ENCODE measurements at regions not wholly inside any gene's neighbourhood (a gene's known extent, or its start where the extent isn't known, plus 50 kb on each side); places are given as distances from the start of the nearest gene placed in this dataset.

DNA sequence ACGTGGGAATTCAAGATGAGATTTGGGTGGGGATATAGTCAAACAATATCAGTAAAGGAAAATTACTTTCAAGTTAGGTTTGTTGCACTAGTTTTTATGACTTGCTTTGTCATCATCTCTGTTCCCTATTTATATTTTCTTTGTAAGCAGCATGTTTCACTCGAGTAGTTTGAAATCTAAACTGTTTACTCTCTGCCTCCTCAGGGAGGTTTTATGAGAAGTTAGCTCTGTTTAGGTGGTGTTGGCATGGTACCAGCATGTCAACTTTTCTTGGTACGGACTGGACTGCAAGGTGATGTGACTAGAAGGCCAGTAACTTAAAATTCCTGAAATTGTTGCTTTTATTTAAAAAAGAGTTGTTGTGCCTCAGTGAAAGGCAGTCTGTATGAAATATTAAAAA, 59.2 kb upstream of the MTPN start:
- Histone ChIP-seq H4K20me1 (ENCODE audit: insufficient read depth, low read length) (no peaks in the 10 kb centered on the region), H3K27ac (ENCODE audit: low read depth, low read length) (no peak overlapping the region), H3K79me2 (ENCODE audit: insufficient read depth, low read length) (no peaks in the 10 kb centered on the region), H3K4me2 (ENCODE audit: low read length) (no peak overlapping the region), H3K36me3 (ENCODE audit: insufficient read depth, low read length) (no peaks in the 10 kb centered on the region), H3K4me1 (ENCODE audit: insufficient read depth, low read length) (no peaks in the 10 kb centered on the region), H3K9ac (ENCODE audit: low read length) (no peak overlapping the region), H2AFZ (ENCODE audit: low read depth, low read length) (no peak overlapping the region), H3K4me3 (ENCODE audit: insufficient read depth, low read depth, low read length) (no peak overlapping the region), H3K27me3 (ENCODE audit: insufficient read depth, low read length) (no peaks in the 10 kb centered on the region), H3K9me3 (ENCODE audit: insufficient read depth, low read depth, low read length) (no peaks in the 10 kb centered on the region)
- peaks cover 2% of the 10 kb centered on the region for H3K27me3 Mint-ChIP-seq (ENCODE audit: low read depth, unreplicated experiment)
- FAIRE-seq (no peak), DNase-seq (ENCODE audit: low read depth) (no peak)
- TF ChIP-seq, protein P1, sequence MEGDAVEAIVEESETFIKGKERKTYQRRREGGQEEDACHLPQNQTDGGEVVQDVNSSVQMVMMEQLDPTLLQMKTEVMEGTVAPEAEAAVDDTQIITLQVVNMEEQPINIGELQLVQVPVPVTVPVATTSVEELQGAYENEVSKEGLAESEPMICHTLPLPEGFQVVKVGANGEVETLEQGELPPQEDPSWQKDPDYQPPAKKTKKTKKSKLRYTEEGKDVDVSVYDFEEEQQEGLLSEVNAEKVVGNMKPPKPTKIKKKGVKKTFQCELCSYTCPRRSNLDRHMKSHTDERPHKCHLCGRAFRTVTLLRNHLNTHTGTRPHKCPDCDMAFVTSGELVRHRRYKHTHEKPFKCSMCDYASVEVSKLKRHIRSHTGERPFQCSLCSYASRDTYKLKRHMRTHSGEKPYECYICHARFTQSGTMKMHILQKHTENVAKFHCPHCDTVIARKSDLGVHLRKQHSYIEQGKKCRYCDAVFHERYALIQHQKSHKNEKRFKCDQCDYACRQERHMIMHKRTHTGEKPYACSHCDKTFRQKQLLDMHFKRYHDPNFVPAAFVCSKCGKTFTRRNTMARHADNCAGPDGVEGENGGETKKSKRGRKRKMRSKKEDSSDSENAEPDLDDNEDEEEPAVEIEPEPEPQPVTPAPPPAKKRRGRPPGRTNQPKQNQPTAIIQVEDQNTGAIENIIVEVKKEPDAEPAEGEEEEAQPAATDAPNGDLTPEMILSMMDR (IDR thresholded peaks at IDR 0.05; ENCODE audit: insufficient read depth, low read depth, low read length), result no peak
- no peak for TF ChIP-seq EZH2 (IDR thresholded peaks at IDR 0.05; ENCODE audit: insufficient read depth, low read length)
- no peaks in the 10 kb centered on the region for H3K9me3 Mint-ChIP-seq (ENCODE audit: unreplicated experiment)
- no peak overlapping the region for H3K4me3 Mint-ChIP-seq (ENCODE audit: unreplicated experiment)
- no peak overlapping the region for H3K27ac Mint-ChIP-seq (ENCODE audit: unreplicated experiment)
- H3K4me1 Mint-ChIP-seq (ENCODE audit: low read depth, unreplicated experiment), result peaks cover 19% of the 10 kb centered on the region
- H3K36me3 Mint-ChIP-seq (ENCODE audit: low read depth, unreplicated experiment), result peaks cover 3% of the 10 kb centered on the region

DNA sequence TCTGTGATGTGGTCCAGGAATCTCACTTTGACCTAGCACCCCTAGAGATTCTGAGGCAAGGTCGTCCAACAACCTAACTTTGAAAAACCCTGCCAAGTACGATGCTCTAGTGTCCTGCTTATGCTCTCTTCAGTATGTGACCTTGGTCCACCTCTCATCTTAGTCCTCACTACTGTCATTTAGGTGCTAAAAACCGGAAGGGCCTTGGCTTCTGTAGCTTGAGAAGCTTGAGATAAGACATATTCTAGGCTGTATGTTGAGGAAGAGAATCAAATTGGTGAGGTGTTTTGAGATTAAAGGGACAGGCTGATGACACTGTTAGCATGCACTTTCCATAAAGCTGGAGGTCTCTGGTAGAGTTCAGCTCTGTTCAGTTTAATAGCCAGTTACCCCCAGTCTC, 57.0 kb upstream of the MTPN start:
- FAIRE-seq, result no peak
- peaks cover 15% of the 10 kb centered on the region for H3K4me1 Mint-ChIP-seq (ENCODE audit: low read depth, unreplicated experiment)
- no peak overlapping the region for H3K4me3 Mint-ChIP-seq (ENCODE audit: unreplicated experiment)
- no peak overlapping the region for H3K4me2 ChIP-seq (ENCODE audit: low read length)
- H3K36me3 Mint-ChIP-seq (ENCODE audit: low read depth, unreplicated experiment), result peaks cover 3% of the 10 kb centered on the region
- no peaks in the 10 kb centered on the region for H3K79me2 ChIP-seq (ENCODE audit: insufficient read depth, low read length)
- no peaks in the 10 kb centered on the region for H3K36me3 ChIP-seq (ENCODE audit: insufficient read depth, low read length)
- H3K27ac ChIP-seq (ENCODE audit: low read depth, low read length), result no peak overlapping the region
- peaks cover 4% of the 10 kb centered on the region for H3K27me3 Mint-ChIP-seq (ENCODE audit: low read depth, unreplicated experiment)
- no peak overlapping the region for H2AFZ ChIP-seq (ENCODE audit: low read depth, low read length)
- H3K4me3 ChIP-seq (ENCODE audit: insufficient read depth, low read depth, low read length), result no peak overlapping the region
- H3K9me3 Mint-ChIP-seq (ENCODE audit: unreplicated experiment), result no peaks in the 10 kb centered on the region
- H3K9me3 ChIP-seq (ENCODE audit: insufficient read depth, low read depth, low read length), result no peaks in the 10 kb centered on the region
- no peak overlapping the region for H3K9ac ChIP-seq (ENCODE audit: low read length)
- H3K27me3 ChIP-seq (ENCODE audit: insufficient read depth, low read length), result no peaks in the 10 kb centered on the region
- no peak for TF ChIP-seq EZH2 (IDR thresholded peaks at IDR 0.05; ENCODE audit: insufficient read depth, low read length)
- TF ChIP-seq, protein P1 (IDR thresholded peaks at IDR 0.05; ENCODE audit: insufficient read depth, low read depth, low read length), result no peak
- H4K20me1 ChIP-seq (ENCODE audit: insufficient read depth, low read length), result no peaks in the 10 kb centered on the region
- H3K27ac Mint-ChIP-seq (ENCODE audit: unreplicated experiment), result no peak overlapping the region
- H3K4me1 ChIP-seq (ENCODE audit: insufficient read depth, low read length), result no peaks in the 10 kb centered on the region
- DNase-seq (ENCODE audit: low read depth), result no peak

DNA sequence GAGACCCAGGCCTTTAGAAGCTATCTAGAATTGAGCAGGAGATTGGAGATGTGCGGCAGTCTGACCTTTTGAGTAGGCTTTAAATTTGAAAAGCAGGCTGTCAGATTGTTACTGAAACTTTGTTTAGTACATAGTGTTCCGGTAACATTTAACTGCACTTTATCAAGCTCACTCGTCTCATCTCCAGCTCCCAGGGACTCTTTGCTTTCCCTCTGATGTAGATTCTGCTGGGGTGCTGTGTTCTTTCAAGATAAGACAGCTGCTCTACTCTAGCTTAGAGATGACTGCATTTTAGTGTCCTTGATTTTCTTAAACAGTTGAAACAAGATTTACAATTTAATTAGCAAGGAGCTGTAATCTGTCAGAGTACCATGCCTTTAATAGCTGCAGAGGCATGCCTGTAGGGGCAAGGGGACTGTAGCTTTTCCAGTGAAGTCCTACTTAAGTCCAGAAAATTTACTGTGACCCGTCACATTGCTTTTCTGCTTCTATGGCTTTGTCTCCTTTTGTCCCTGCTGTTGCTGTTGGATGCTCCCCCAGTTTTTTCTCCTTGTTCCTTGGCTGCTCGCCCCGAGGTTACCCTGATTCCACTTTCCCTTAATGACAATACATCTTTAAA, 56.4 kb upstream of the MTPN start:
- H3K79me2 ChIP-seq (ENCODE audit: insufficient read depth, low read length), result no peaks in the 10 kb centered on the region

More for the DNA sequence above, 56.4 kb upstream of the MTPN start:
- Histone ChIP-seq H3K4me2 (ENCODE audit: low read length) (no peak overlapping the region), H3K4me3 (ENCODE audit: insufficient read depth, low read depth, low read length) (no peak overlapping the region), H3K27me3 (ENCODE audit: insufficient read depth, low read length) (no peaks in the 10 kb centered on the region), H4K20me1 (ENCODE audit: insufficient read depth, low read length) (no peaks in the 10 kb centered on the region), H3K9me3 (ENCODE audit: insufficient read depth, low read depth, low read length) (no peaks in the 10 kb centered on the region), H3K36me3 (ENCODE audit: insufficient read depth, low read length) (no peaks in the 10 kb centered on the region), H3K4me1 (ENCODE audit: insufficient read depth, low read length) (no peaks in the 10 kb centered on the region), H3K9ac (ENCODE audit: low read length) (no peak overlapping the region), H2AFZ (ENCODE audit: low read depth, low read length) (no peak overlapping the region), H3K27ac (ENCODE audit: low read depth, low read length) (no peak overlapping the region)
- DNase-seq (ENCODE audit: low read depth) (no peak), FAIRE-seq (no peak)
- Mint-ChIP-seq H3K4me3 (ENCODE audit: unreplicated experiment) (no peak overlapping the region), H3K27ac (ENCODE audit: unreplicated experiment) (no peak overlapping the region), H3K4me1 (ENCODE audit: low read depth, unreplicated experiment) (peaks cover 15% of the 10 kb centered on the region), H3K27me3 (ENCODE audit: low read depth, unreplicated experiment) (peaks cover 4% of the 10 kb centered on the region), H3K36me3 (ENCODE audit: low read depth, unreplicated experiment) (peaks cover 3% of the 10 kb centered on the region), H3K9me3 (ENCODE audit: unreplicated experiment) (no peaks in the 10 kb centered on the region)
- TF ChIP-seq EZH2 (IDR thresholded peaks at IDR 0.05; ENCODE audit: insufficient read depth, low read length), result no peak
